IPS DF 6.9 (cell line): ENCODE measurements at regions not wholly inside any gene's neighbourhood (a gene's known extent, or its start where the extent isn't known, plus 50 kb on each side); places are given as distances from the start of the nearest gene placed in this dataset.

Experiments used
- DNase-seq: peaks from one replicate; pipeline ENCODE4 v3.0.0-alpha.2; 2013; ENCODE audit warnings: low read depth, low spot score
- H3K27ac ChIP-seq: one replicate; pipeline ENCODE4 v1.5.1; 2013; ENCODE audit warnings: low read length, control low read depth
- H3K27me3 ChIP-seq: 2 replicates; pipeline ENCODE4 v1.6.1; 2013; ENCODE audit warnings: mild to moderate bottlenecking, low read length; ENCODE audit not compliant: control insufficient read depth, insufficient read depth
- H3K36me3 ChIP-seq: 2 replicates; pipeline ENCODE4 v1.6.1; 2013; ENCODE audit warnings: low read length; ENCODE audit not compliant: control insufficient read depth, insufficient read depth
- H3K4me1 ChIP-seq: 2 replicates; pipeline ENCODE4 v1.6.1; 2013; ENCODE audit warnings: low read length; ENCODE audit not compliant: control insufficient read depth, insufficient read depth
- H3K4me3 ChIP-seq: 2 replicates; pipeline ENCODE4 v1.5.1; 2013; ENCODE audit warnings: mild to moderate bottlenecking, low read length
- H3K9me3 ChIP-seq: 2 replicates; pipeline ENCODE4 v1.6.1; 2013; ENCODE audit warnings: low read length, inconsistent platforms; ENCODE audit not compliant: control insufficient read depth, insufficient read depth
- WGBS: extraction: QIAGEN DNeasy Blood & Tissue Kit; methylation state at CpG from one replicate; pipeline ENCODE4 v1.1.7; 2013; ENCODE audit warnings: mixed read lengths, missing lambda C conversion rate; ENCODE audit not compliant: insufficient read length, insufficient coverage; 5-methylcytosine and 5-hydroxymethylcytosine counted together

GRCh38 chr16:8493972-8494371 lies 96.3 kb downstream of the TMEM114 start:
- no CpG with 5 or more reads among the region's 1 CpG for WGBS
- Histone ChIP-seq H3K27me3 (peaks cover 2% of the 10 kb centered on the region; the same call in 1 of the 2 replicates), H3K4me3 (no peak overlapping the region), H3K4me1 (no peaks in the 10 kb centered on the region), H3K36me3 (no peaks in the 10 kb centered on the region), H3K9me3 (peaks cover 2% of the 10 kb centered on the region), H3K27ac (no peak overlapping the region)
- no peak for DNase-seq

DNA sequence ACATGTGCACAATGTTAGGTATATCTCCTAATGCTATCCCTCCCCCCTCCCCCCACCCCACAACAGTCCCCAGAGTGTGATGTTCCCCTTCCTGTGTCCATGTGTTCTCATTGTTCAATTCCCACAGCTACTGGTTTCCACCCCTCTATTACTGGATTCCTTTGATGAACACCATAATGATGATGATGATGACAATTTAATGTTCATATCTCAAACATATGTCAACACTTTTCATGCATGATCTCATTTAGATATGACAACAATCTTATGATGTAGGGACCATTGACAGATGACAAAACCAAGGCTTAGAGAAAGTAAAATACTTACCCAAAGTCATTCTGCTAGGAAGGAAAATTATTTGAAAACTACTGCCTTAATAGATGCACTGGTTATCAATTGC lies 97.6 kb downstream of the TMEM114 start:
- DNase-seq, result no peak
- Histone ChIP-seq H3K4me3 (no peak overlapping the region), H3K4me1 (no peaks in the 10 kb centered on the region), H3K36me3 (no peaks in the 10 kb centered on the region), H3K27ac (no peak overlapping the region), H3K27me3 (no peaks in the 10 kb centered on the region), H3K9me3 (peaks cover 2% of the 10 kb centered on the region)

DNA sequence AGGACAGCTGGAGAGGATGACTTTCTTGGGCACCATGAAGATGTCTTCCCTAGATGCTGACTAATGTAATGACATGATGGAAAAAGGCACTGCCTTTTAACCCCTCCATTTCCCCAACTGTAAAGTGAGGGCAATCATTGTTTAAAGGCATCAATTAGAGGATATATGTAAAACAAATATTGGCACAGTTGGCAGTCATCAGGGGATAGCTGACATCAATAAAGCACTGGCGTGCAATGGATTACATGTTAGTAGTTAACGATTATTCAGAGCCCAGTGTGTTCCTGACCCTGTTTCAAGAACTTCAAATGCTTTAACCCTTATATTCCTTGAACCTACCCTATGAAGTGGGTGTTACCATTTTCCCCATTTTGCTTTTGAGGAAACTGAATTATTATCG lies 100.7 kb downstream of the TMEM114 start:
- H3K27me3 ChIP-seq, result no peaks in the 10 kb centered on the region
- WGBS, result no CpG with 5 or more reads among the region's 3 CpGs
- peaks cover 2% of the 10 kb centered on the region for H3K9me3 ChIP-seq
- no peak overlapping the region for H3K27ac ChIP-seq
- DNase-seq, result no peak
- no peaks in the 10 kb centered on the region for H3K36me3 ChIP-seq
- H3K4me3 ChIP-seq, result no peak overlapping the region
- H3K4me1 ChIP-seq, result no peaks in the 10 kb centered on the region

- WGBS, result 100% methylated on average over 1 of the region's 3 CpGs
- no peak overlapping the region for H3K27ac ChIP-seq
- no peaks in the 10 kb centered on the region for H3K36me3 ChIP-seq
- no peak overlapping the region for H3K4me3 ChIP-seq
- no peaks in the 10 kb centered on the region for H3K27me3 ChIP-seq
- peaks cover 6% of the 10 kb centered on the region for H3K9me3 ChIP-seq
- DNase-seq, result no peak
- no peaks in the 10 kb centered on the region for H3K4me1 ChIP-seq
These were observed 103.3 kb downstream of the TMEM114 start for GRCh38 chr16:8486985-8487384.

GRCh38 chr16:8483396-8483795 lies 106.9 kb downstream of the TMEM114 start:
- Histone ChIP-seq H3K27ac (no peak overlapping the region), H3K4me3 (no peak overlapping the region), H3K36me3 (no peaks in the 10 kb centered on the region), H3K9me3 (peaks cover 4% of the 10 kb centered on the region), H3K27me3 (0 out of 2 replicates have a peak, but pooled peaks cover 2% of the 10 kb centered on the region), H3K4me1 (no peaks in the 10 kb centered on the region)
- no peak for DNase-seq
- WGBS, result no CpG with 5 or more reads among the region's 8 CpGs

DNA sequence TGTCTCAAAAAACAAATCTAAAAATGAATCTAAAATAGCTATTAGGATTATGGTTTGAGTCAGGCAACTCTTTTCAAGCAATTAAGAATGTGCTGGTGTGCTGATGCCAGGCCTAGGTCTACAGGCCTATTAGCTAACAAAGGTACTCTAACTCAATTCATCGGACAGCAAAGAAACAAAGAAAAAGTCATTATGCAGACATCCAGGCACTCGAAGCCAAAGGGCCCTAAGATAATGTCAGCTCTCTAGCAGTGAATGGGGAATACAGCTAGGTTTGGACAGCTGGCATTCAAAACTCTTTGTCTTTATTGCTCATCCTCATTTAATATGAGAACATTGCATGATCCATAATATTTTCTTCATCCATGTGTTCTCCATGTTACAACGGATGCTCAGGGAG lies 108.5 kb downstream of the TMEM114 start:
- Histone ChIP-seq H3K27ac (no peak overlapping the region), H3K4me3 (no peak overlapping the region), H3K27me3 (0 out of 2 replicates have a peak, but pooled peaks cover 2% of the 10 kb centered on the region)

DNA sequence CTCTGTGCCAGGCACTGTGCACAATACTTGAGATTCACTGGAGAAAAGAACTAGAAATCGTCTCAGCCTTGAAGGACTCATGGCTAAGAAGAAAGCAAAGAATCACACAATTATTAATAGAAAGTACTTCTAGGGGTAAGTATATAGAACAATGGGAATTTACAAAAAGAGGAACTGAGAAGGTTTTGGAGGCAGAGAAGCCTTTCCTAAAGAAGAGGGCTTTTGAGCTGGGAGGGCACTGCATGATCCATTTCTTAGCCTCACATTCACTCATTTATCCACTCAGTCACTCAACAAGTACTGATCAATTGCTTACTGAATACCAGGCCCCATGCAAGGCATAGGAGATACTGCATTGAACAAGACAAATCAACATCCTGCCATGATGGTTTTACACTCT lies 113.5 kb downstream of the TMEM114 start:
- Histone ChIP-seq H3K27me3 (0 out of 2 replicates have a peak, but pooled peaks cover 2% of the 10 kb centered on the region), H3K4me1 (no peaks in the 10 kb centered on the region), H3K36me3 (no peaks in the 10 kb centered on the region), H3K4me3 (no peak overlapping the region), H3K27ac (no peak overlapping the region), H3K9me3 (no peaks in the 10 kb centered on the region)
- no CpG with 5 or more reads among the region's 1 CpG for WGBS
- DNase-seq, result no peak

More for the DNA sequence above, 108.5 kb downstream of the TMEM114 start:
- no peak for DNase-seq
- H3K4me1 ChIP-seq, result no peaks in the 10 kb centered on the region
- no peaks in the 10 kb centered on the region for H3K36me3 ChIP-seq
- no CpG with 5 or more reads among the region's 3 CpGs for WGBS
- H3K9me3 ChIP-seq, result peaks cover 4% of the 10 kb centered on the region

- Histone ChIP-seq H3K9me3 (peaks cover 1% of the 10 kb centered on the region; the same call in 1 of the 2 replicates), H3K36me3 (no peaks in the 10 kb centered on the region), H3K4me3 (no peak overlapping the region), H3K27ac (no peak overlapping the region), H3K4me1 (no peaks in the 10 kb centered on the region), H3K27me3 (no peaks in the 10 kb centered on the region)
- no peak for DNase-seq
- no CpG with 5 or more reads among the region's 9 CpGs for WGBS
These were observed 115.7 kb downstream of the TMEM114 start for GRCh38 chr16:8474587-8474986.

GRCh38 chr16:8469102-8469778 lies 121.1 kb downstream of the TMEM114 start:
- Histone ChIP-seq H3K9me3 (peaks cover 1% of the 10 kb centered on the region), H3K36me3 (no peaks in the 10 kb centered on the region), H3K4me3 (no peak overlapping the region), H3K4me1 (no peaks in the 10 kb centered on the region), H3K27me3 (no peaks in the 10 kb centered on the region), H3K27ac (no peak overlapping the region)
- no peak for DNase-seq
- WGBS, result no CpG with 5 or more reads among the region's 7 CpGs

DNA sequence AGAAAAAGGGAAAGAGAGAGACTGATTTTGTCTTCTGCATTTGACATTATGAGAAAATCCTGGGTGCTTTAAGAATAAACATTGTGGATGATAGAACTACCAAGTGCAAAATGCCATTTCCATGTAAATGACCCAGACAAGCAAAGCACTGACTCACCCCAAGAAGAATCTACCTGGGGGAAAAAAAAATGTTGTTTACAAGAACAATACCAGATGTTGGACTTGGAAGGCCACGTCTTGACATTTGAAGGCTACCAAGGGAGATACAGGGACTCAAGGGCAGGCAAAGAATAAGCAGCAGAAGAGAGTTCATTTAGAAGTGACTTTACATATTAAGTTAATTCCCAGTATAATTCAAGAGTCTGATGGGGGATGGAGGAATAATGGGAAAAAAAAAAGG lies 125.3 kb downstream of the TMEM114 start:
- Histone ChIP-seq H3K27me3 (no peaks in the 10 kb centered on the region), H3K27ac (no peak overlapping the region), H3K4me3 (no peak overlapping the region), H3K9me3 (no peaks in the 10 kb centered on the region; the same call in 1 of the 2 replicates), H3K4me1 (no peaks in the 10 kb centered on the region), H3K36me3 (no peaks in the 10 kb centered on the region)
- DNase-seq, result no peak
- no CpG with 5 or more reads among the region's 1 CpG for WGBS

DNA sequence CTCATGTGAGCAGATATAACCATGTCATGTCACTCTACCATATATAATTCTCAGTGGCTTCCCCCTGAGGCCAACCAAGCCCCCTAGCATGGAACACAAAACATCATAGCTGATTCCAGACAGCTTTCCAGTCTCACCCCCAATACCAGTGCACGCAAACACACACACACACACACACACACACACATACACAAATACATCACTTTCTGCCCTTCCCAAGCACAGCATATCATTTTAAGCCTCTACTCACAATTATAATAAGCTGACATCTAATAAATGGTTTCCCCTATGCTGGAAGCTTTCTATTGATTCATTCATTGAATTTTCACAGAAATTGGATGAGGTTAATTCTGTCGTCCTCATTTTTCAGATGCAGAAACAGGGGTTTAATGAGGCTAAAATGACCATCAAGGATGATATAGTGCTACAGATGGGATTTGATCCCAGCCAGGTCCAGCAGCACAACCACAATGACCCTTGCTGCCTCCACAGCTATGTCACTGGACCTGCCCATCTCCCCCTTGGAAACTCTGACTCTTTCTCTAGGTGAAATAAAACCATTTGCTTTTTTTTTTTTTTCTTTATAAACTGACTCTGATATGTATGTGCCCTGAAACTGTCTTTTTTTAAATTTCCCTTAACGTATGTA lies 131.1 kb downstream of the TMEM114 start:
- Histone ChIP-seq H3K36me3 (no peaks in the 10 kb centered on the region), H3K9me3 (no peaks in the 10 kb centered on the region; the same call in 1 of the 2 replicates), H3K4me3 (no peak overlapping the region), H3K4me1 (no peaks in the 10 kb centered on the region), H3K27ac (no peak overlapping the region), H3K27me3 (no peaks in the 10 kb centered on the region)
- DNase-seq, result no peak
- WGBS, result no CpG with 5 or more reads among the region's 3 CpGs
